Smooth muscle cell (in vitro differentiated cells): ENCODE measurements at regions not wholly inside any gene's neighbourhood (a gene's known extent, or its start where the extent isn't known, plus 50 kb on each side); places are given as distances from the start of the nearest gene placed in this dataset.
"Not testable (repeated sequence)": the region's sequence is repeated elsewhere in the genome, so short reads cannot be mapped to it uniquely, and the experiment has no call there.

ENCODE experiments used
- DNase-seq: peaks from one replicate; lab custom pipeline; 2025; ENCODE audit not compliant: unreplicated experiment; lab: John Stamatoyannopoulos, UW
- H2AFZ ChIP-seq: fragments of 200-600 bp; sonication (generic); 2 replicates; pipeline ENCODE4 v1.6.0; 2016; ENCODE audit warnings: antibody characterized with exemption, low read depth, mild to moderate bottlenecking
- H3F3A ChIP-seq: fragments of 200-600 bp; sonication (generic); 2 replicates; pipeline ENCODE4 v1.6.0; 2017; ENCODE audit warnings: antibody characterized with exemption, low read depth
- H3K27ac ChIP-seq: fragments of 200-600 bp; sonication (generic); 2 replicates; pipeline ENCODE4 v1.5.1; 2016; ENCODE audit warnings: low read depth, mild to moderate bottlenecking
- H3K27me3 ChIP-seq: fragments of 200-600 bp; sonication (generic); 2 replicates; pipeline ENCODE4 v1.6.1; 2016; ENCODE audit warnings: low read depth, mild to moderate bottlenecking
- H3K36me3 ChIP-seq: fragments of 200-600 bp; sonication (generic); 2 replicates; pipeline ENCODE4 v1.5.1; 2016; ENCODE audit warnings: low read depth
- H3K4me1 ChIP-seq: fragments of 200-600 bp; sonication (generic); 2 replicates; pipeline ENCODE4 v1.5.1; 2016; ENCODE audit warnings: low read depth
- H3K4me2 ChIP-seq: fragments of 200-600 bp; sonication (generic); 2 replicates; pipeline ENCODE4 v1.6.0; 2016; ENCODE audit warnings: mild to moderate bottlenecking
- H3K4me3 ChIP-seq: fragments of 200-600 bp; sonication (generic); 2 replicates; pipeline ENCODE4 v1.5.1; 2016; ENCODE audit warnings: mild to moderate bottlenecking
- H3K79me2 ChIP-seq: fragments of 200-600 bp; sonication (generic); 2 replicates; pipeline ENCODE4 v1.6.0; 2016; ENCODE audit warnings: low read depth, mild to moderate bottlenecking
- H3K9ac ChIP-seq: fragments of 200-600 bp; sonication (generic); 2 replicates; pipeline ENCODE4 v1.6.0; 2016; ENCODE audit warnings: low read depth
- H3K9me3 ChIP-seq: fragments of 200-600 bp; sonication (generic); replicated peaks from 2 replicates; pipeline ENCODE4 v1.5.1; 2016; ENCODE audit warnings: low read depth
- H4K20me1 ChIP-seq: fragments of 200-600 bp; sonication (generic); 2 replicates; pipeline ENCODE4 v1.6.0; 2016; ENCODE audit warnings: low read depth
- WGBS: methylation state at CpG from one replicate; pipeline ENCODE4 v1.1.7; 2016; ENCODE audit warnings: low lambda C conversion rate; 5-methylcytosine and 5-hydroxymethylcytosine counted together
- TF ChIP-seq, protein P1 (sequence below): fragments of 200-600 bp; sonication (generic); IDR thresholded peaks from 2 replicates; pipeline ENCODE4 v1.5.1; 2017; ENCODE audit warnings: borderline replicate concordance, mild to moderate bottlenecking, antibody characterized with exemption; ENCODE audit not compliant: insufficient read depth, poor library complexity, severe bottlenecking

DNA sequence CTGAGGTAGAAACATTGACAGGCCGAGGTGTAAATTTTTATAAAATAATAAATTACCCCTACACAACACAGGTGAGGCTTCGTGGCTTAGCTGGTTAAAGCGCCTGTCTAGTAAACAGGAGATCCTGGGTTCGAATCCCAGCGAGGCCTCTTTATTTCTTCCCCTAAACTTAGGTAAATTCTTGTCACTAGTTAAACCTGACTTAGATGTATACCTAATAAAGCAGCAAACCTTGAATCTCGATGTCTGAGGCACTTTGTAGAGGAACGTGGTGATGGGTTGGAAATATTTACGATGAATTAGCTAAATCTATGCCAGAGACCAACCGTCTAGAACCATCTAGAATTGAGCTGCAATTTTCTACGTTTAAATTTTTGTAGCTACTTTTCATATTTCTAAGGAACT, 185.6 kb downstream of the OR2B2 start:
- 53% methylated on average over 10 of the region's 10 CpGs for WGBS
- no peak for DNase-seq
- no peak overlapping the region for H3K4me2 ChIP-seq
- no peak overlapping the region for H3K27ac ChIP-seq
- H3K79me2 ChIP-seq, result no peaks in the 10 kb centered on the region
- H3K9me3 ChIP-seq, result no peaks in the 10 kb centered on the region
- no peak overlapping the region for H3K9ac ChIP-seq
- no peaks in the 10 kb centered on the region for H3F3A ChIP-seq
- no peaks in the 10 kb centered on the region for H3K4me1 ChIP-seq
- TF ChIP-seq, protein P1, sequence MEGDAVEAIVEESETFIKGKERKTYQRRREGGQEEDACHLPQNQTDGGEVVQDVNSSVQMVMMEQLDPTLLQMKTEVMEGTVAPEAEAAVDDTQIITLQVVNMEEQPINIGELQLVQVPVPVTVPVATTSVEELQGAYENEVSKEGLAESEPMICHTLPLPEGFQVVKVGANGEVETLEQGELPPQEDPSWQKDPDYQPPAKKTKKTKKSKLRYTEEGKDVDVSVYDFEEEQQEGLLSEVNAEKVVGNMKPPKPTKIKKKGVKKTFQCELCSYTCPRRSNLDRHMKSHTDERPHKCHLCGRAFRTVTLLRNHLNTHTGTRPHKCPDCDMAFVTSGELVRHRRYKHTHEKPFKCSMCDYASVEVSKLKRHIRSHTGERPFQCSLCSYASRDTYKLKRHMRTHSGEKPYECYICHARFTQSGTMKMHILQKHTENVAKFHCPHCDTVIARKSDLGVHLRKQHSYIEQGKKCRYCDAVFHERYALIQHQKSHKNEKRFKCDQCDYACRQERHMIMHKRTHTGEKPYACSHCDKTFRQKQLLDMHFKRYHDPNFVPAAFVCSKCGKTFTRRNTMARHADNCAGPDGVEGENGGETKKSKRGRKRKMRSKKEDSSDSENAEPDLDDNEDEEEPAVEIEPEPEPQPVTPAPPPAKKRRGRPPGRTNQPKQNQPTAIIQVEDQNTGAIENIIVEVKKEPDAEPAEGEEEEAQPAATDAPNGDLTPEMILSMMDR, result no peak
- H3K36me3 ChIP-seq, result no peaks in the 10 kb centered on the region
- no peaks in the 10 kb centered on the region for H4K20me1 ChIP-seq
- no peak overlapping the region for H2AFZ ChIP-seq
- no peak overlapping the region for H3K4me3 ChIP-seq
- H3K27me3 ChIP-seq, result peaks cover 17% of the 10 kb centered on the region

DNA sequence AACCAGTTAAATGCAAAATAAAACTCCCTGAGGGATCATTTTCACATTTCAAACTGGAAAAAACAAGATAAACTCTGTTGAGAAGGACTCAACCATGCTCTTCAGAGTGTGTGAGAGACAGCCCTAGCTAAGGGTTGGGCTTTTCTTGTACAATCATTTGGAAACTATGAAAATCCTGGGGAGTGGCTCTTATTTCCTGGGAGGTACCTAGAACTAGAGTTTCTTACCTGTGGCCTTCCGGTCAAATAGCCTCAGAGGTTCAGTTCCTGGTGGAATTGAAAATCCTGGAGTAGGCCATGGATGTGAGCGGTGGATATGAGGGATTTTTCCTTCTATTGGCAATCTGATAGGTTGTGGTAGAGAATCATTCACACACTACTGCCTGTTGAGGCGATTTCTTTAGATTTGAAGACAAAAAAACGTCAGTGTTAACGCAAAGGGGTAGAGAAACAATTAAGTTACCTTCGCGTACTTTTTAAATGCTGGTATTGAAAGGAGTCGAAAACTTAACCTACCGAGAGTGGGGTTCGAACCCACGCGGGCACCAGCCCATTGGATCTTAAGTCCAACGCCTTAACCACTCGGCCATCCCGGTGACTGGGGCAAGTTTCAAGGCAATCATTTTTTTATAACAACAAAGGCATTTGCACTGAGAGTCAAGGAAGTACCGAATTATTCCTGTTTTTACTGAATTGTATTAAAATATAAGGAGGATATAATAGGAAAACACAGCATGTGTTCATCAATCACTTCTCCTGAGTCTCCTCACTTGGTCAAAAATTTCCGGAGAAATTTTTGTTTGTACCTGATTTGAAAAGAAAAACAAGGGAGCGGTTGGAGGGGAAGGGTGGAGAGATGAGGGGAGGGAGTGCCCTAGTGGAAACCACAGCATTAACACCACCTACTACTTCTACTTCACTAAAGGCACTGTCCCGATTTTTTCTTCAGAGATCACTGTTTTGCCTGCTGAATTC, 191.3 kb downstream of the OR2B2 start:
- H3K36me3 ChIP-seq, result no peaks in the 10 kb centered on the region
- no peaks in the 10 kb centered on the region for H3K79me2 ChIP-seq
- DNase-seq, result no peak
- peak overlapping the region; percentile 39 for H3K4me3 ChIP-seq
- peak overlapping the region; percentile 84 for H2AFZ ChIP-seq
- H3K4me2 ChIP-seq, result peak overlapping the region; percentile 81
- no peaks in the 10 kb centered on the region for H3K4me1 ChIP-seq
- 19% methylated on average over 19 of the region's 19 CpGs for WGBS
- no peaks in the 10 kb centered on the region for H3K27me3 ChIP-seq
- TF ChIP-seq, protein P1, result no peak
- no peaks in the 10 kb centered on the region for H3K9me3 ChIP-seq
- no peak overlapping the region for H3K9ac ChIP-seq
- no peaks in the 10 kb centered on the region for H3F3A ChIP-seq
- H3K27ac ChIP-seq, result no peak overlapping the region
- no peaks in the 10 kb centered on the region for H4K20me1 ChIP-seq

DNA sequence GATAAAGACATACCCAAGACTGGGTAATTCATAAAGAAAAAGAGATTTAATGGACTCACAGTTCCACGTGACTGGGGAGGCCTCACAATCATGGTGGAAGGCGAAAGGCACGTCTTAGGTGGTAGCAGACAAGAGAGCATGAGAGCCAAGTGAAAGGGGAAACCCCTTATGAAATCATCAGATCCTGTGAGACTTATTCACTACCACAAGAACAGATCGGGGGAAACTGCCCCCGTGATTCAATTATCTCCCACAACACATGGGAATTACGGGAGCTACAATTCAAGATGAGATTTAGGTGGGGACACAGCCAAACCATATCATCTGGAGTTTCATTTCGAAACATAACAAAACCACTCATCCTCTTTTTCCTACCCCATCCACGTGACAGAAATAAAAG, 193.2 kb downstream of the OR2B2 start:
- not testable (repeated sequence) for H4K20me1 ChIP-seq

DNA sequence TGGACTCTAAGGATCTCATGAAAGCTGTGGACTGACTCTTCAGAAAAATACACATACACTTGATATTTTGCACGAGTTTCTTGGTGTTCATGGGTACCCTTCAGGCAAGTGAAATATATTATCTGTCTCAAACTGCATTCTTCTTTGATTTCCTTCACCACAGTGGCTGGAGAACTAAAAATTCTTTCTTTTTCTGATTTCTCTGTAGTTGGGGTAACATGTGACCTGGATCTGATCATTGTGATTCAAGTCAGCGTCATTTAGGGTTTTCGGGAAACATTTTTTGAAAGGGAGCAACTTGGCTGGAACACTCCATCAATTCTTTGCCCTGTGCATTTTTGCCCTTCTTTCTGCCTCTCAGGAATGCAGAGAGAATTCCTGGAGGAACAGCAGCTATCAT, 205.8 kb downstream of the OR2B2 start:
- DNase-seq, result no peak
- no peaks in the 10 kb centered on the region for H3K27me3 ChIP-seq
- H3K4me3 ChIP-seq, result no peak overlapping the region
- 93% methylated on average over 3 of the region's 3 CpGs for WGBS
- H3K9ac ChIP-seq, result no peak overlapping the region
- TF ChIP-seq, protein P1, result no peak
- H3K4me1 ChIP-seq, result no peaks in the 10 kb centered on the region
- no peak overlapping the region for H2AFZ ChIP-seq
- no peaks in the 10 kb centered on the region for H3K9me3 ChIP-seq
- H3K4me2 ChIP-seq, result no peak overlapping the region
- H3F3A ChIP-seq, result no peaks in the 10 kb centered on the region
- no peak overlapping the region for H3K27ac ChIP-seq
- H4K20me1 ChIP-seq, result no peaks in the 10 kb centered on the region
- H3K36me3 ChIP-seq, result no peaks in the 10 kb centered on the region
- no peaks in the 10 kb centered on the region for H3K79me2 ChIP-seq

More for the DNA sequence above, 193.2 kb downstream of the OR2B2 start:
- not testable (repeated sequence) for DNase-seq, H3K9ac ChIP-seq, H2AFZ ChIP-seq, H3K27ac ChIP-seq, H3F3A ChIP-seq, H3K9me3 ChIP-seq, H3K4me3 ChIP-seq, H3K27me3 ChIP-seq, H3K4me1 ChIP-seq, H3K36me3 ChIP-seq, H3K4me2 ChIP-seq, H3K79me2 ChIP-seq
- WGBS, result 75% methylated on average over 8 of the region's 8 CpGs
